Activated naive CD8-positive, alpha-beta T cell treated with anti-CD3 and anti-CD28 coated beads for 36 hours (primary cell): ENCODE measurements at regions not wholly inside any gene's neighbourhood (a gene's known extent, or its start where the extent isn't known, plus 50 kb on each side); places are given as distances from the start of the nearest gene placed in this dataset.
"Not testable (repeated sequence)": the region's sequence is repeated elsewhere in the genome, so short reads cannot be mapped to it uniquely, and the experiment has no call there.

ENCODE experiments used
- DNase-seq: peaks from one replicate; pipeline ENCODE4 v3.0.0; 2021
- H3K27ac Mint-ChIP-seq: one replicate; pipeline ENCODE4 v1.8.0; 2022; ENCODE audit warnings: mild to moderate bottlenecking, moderate library complexity, mixed read lengths
- H3K27me3 Mint-ChIP-seq: one replicate; pipeline ENCODE4 v1.8.0; 2022; ENCODE audit warnings: mild to moderate bottlenecking, mixed read lengths
- H3K36me3 Mint-ChIP-seq: one replicate; pipeline ENCODE4 v1.8.0; 2021; ENCODE audit warnings: mild to moderate bottlenecking, mixed read lengths
- H3K4me1 Mint-ChIP-seq: one replicate; pipeline ENCODE4 v1.8.0; 2021; ENCODE audit warnings: mixed read lengths
- H3K4me3 Mint-ChIP-seq: one replicate; pipeline ENCODE4 v1.8.0; 2022; ENCODE audit warnings: mild to moderate bottlenecking, moderate library complexity, mixed read lengths
- H3K9me3 Mint-ChIP-seq: one replicate; pipeline ENCODE4 v1.8.0; 2022; ENCODE audit warnings: mixed read lengths

GRCh38 chr12:89879766-89880165 is 171.1 kb upstream of the ATP2B1 start:
- Mint-ChIP-seq H3K36me3 (peaks cover 15% of the 10 kb centered on the region), H3K9me3 (peaks cover 2% of the 10 kb centered on the region), H3K27ac (no peak overlapping the region), H3K4me3 (no peak overlapping the region), H3K4me1 (peaks cover 51% of the 10 kb centered on the region), H3K27me3 (no peaks in the 10 kb centered on the region)
- DNase-seq, result no peak

GRCh38 chr12:89878950-89879349 is 170.3 kb upstream of the ATP2B1 start:
- Mint-ChIP-seq H3K27me3 (no peaks in the 10 kb centered on the region), H3K4me1 (peaks cover 48% of the 10 kb centered on the region), H3K36me3 (peaks cover 15% of the 10 kb centered on the region), H3K27ac (no peak overlapping the region), H3K4me3 (no peak overlapping the region), H3K9me3 (peaks cover 2% of the 10 kb centered on the region)
- no peak for DNase-seq

GRCh38 chr12:89878327-89878726 is 169.7 kb upstream of the ATP2B1 start:
- Mint-ChIP-seq H3K4me1 (peaks cover 44% of the 10 kb centered on the region), H3K9me3 (peaks cover 2% of the 10 kb centered on the region), H3K4me3 (no peak overlapping the region), H3K27me3 (no peaks in the 10 kb centered on the region), H3K27ac (no peak overlapping the region), H3K36me3 (peaks cover 15% of the 10 kb centered on the region)
- DNase-seq, result no peak

- no peak for DNase-seq
- Mint-ChIP-seq H3K4me1 (peaks cover 38% of the 10 kb centered on the region), H3K36me3 (peaks cover 15% of the 10 kb centered on the region), H3K4me3 (no peak overlapping the region), H3K27me3 (no peaks in the 10 kb centered on the region), H3K9me3 (peaks cover 2% of the 10 kb centered on the region), H3K27ac (no peak overlapping the region)
These were observed 169.0 kb upstream of the ATP2B1 start for GRCh38 chr12:89877671-89878070.

- H3K9me3 Mint-ChIP-seq, result peaks cover 6% of the 10 kb centered on the region
- H3K4me3 Mint-ChIP-seq, result no peak overlapping the region
- H3K27ac Mint-ChIP-seq, result no peak overlapping the region
- DNase-seq, result no peak
- H3K4me1 Mint-ChIP-seq, result peaks cover 35% of the 10 kb centered on the region
- peaks cover 16% of the 10 kb centered on the region for H3K36me3 Mint-ChIP-seq
- H3K27me3 Mint-ChIP-seq, result no peaks in the 10 kb centered on the region
These were observed 168.5 kb upstream of the ATP2B1 start for GRCh38 chr12:89877136-89877535.

- no peaks in the 10 kb centered on the region for H3K27me3 Mint-ChIP-seq
- H3K27ac Mint-ChIP-seq, result no peak overlapping the region
- peaks cover 5% of the 10 kb centered on the region for H3K9me3 Mint-ChIP-seq
- H3K4me3 Mint-ChIP-seq, result no peak overlapping the region
- peaks cover 9% of the 10 kb centered on the region for H3K36me3 Mint-ChIP-seq
- H3K4me1 Mint-ChIP-seq, result peaks cover 22% of the 10 kb centered on the region
- no peak for DNase-seq
These were observed 167.2 kb upstream of the ATP2B1 start for GRCh38 chr12:89875809-89876208.

GRCh38 chr12:89875225-89875624 is 166.6 kb upstream of the ATP2B1 start:
- no peak overlapping the region for H3K4me3 Mint-ChIP-seq
- peaks cover 7% of the 10 kb centered on the region for H3K36me3 Mint-ChIP-seq
- peaks cover 7% of the 10 kb centered on the region for H3K9me3 Mint-ChIP-seq
- DNase-seq, result no peak
- H3K27ac Mint-ChIP-seq, result no peak overlapping the region
- no peaks in the 10 kb centered on the region for H3K27me3 Mint-ChIP-seq
- H3K4me1 Mint-ChIP-seq, result peaks cover 17% of the 10 kb centered on the region

- Mint-ChIP-seq H3K36me3 (peaks cover 7% of the 10 kb centered on the region), H3K4me3 (no peak overlapping the region), H3K9me3 (peaks cover 9% of the 10 kb centered on the region), H3K27me3 (no peaks in the 10 kb centered on the region), H3K4me1 (peaks cover 10% of the 10 kb centered on the region), H3K27ac (no peak overlapping the region)
- no peak for DNase-seq
These were observed 165.5 kb upstream of the ATP2B1 start for GRCh38 chr12:89874146-89874545.

GRCh38 chr12:89873745-89874144 is 165.1 kb upstream of the ATP2B1 start:
- Mint-ChIP-seq H3K36me3 (peaks cover 7% of the 10 kb centered on the region), H3K4me1 (peaks cover 7% of the 10 kb centered on the region), H3K27me3 (no peaks in the 10 kb centered on the region), H3K4me3 (no peak overlapping the region), H3K9me3 (peaks cover 9% of the 10 kb centered on the region), H3K27ac (no peak overlapping the region)
- DNase-seq, result no peak

GRCh38 chr12:89872922-89873630 is 164.4 kb upstream of the ATP2B1 start:
- no peak overlapping the region for H3K4me3 Mint-ChIP-seq
- no peaks in the 10 kb centered on the region for H3K27me3 Mint-ChIP-seq
- no peak for DNase-seq
- peaks cover 7% of the 10 kb centered on the region for H3K36me3 Mint-ChIP-seq
- peaks cover 2% of the 10 kb centered on the region for H3K4me1 Mint-ChIP-seq
- peaks cover 9% of the 10 kb centered on the region for H3K9me3 Mint-ChIP-seq
- no peak overlapping the region for H3K27ac Mint-ChIP-seq

- Mint-ChIP-seq H3K4me1 (peaks cover 2% of the 10 kb centered on the region), H3K9me3 (peaks cover 9% of the 10 kb centered on the region), H3K27me3 (no peaks in the 10 kb centered on the region), H3K4me3 (no peak overlapping the region), H3K27ac (no peak overlapping the region), H3K36me3 (peaks cover 7% of the 10 kb centered on the region)
- no peak for DNase-seq
These were observed 162.0 kb upstream of the ATP2B1 start for GRCh38 chr12:89870413-89871184.

- not testable (repeated sequence) for DNase-seq, H3K27me3 Mint-ChIP-seq, H3K4me3 Mint-ChIP-seq, H3K27ac Mint-ChIP-seq
- Mint-ChIP-seq H3K4me1 (peaks cover 20% of the 10 kb centered on the region), H3K9me3 (peaks cover 14% of the 10 kb centered on the region), H3K36me3 (peaks cover 21% of the 10 kb centered on the region)
These were observed 159.0 kb upstream of the ATP2B1 start for GRCh38 chr12:89867611-89868010.

GRCh38 chr12:89864411-89864810 is 155.8 kb upstream of the ATP2B1 start:
- H3K4me3 Mint-ChIP-seq, result peak overlapping the region; percentile 37
- H3K27me3 Mint-ChIP-seq, result no peaks in the 10 kb centered on the region
- peak overlapping the region; percentile 80 for H3K27ac Mint-ChIP-seq
- peaks cover 9% of the 10 kb centered on the region for H3K9me3 Mint-ChIP-seq
- no peak for DNase-seq
- peaks cover 43% of the 10 kb centered on the region for H3K4me1 Mint-ChIP-seq
- H3K36me3 Mint-ChIP-seq, result peaks cover 17% of the 10 kb centered on the region

- Mint-ChIP-seq H3K9me3 (peaks cover 9% of the 10 kb centered on the region), H3K27ac (peak overlapping the region; percentile 95), H3K36me3 (peaks cover 17% of the 10 kb centered on the region), H3K4me1 (peaks cover 46% of the 10 kb centered on the region), H3K27me3 (no peaks in the 10 kb centered on the region), H3K4me3 (peak overlapping the region; percentile 70)
- no peak for DNase-seq
These were observed 155.3 kb upstream of the ATP2B1 start for GRCh38 chr12:89863968-89864367.

GRCh38 chr12:89863493-89863938 is 154.9 kb upstream of the ATP2B1 start:
- H3K4me3 Mint-ChIP-seq, result peak overlapping the region; percentile 70
- no peaks in the 10 kb centered on the region for H3K27me3 Mint-ChIP-seq
- peaks cover 17% of the 10 kb centered on the region for H3K36me3 Mint-ChIP-seq
- H3K4me1 Mint-ChIP-seq, result peaks cover 46% of the 10 kb centered on the region
- H3K27ac Mint-ChIP-seq, result peak overlapping the region; percentile 95
- DNase-seq, result peak; percentile 60
- peaks cover 9% of the 10 kb centered on the region for H3K9me3 Mint-ChIP-seq
